ENCODE measurements at regions not wholly inside any gene's neighbourhood (a gene's known extent, or its start where the extent isn't known, plus 50 kb on each side); places are given as distances from the start of the nearest gene placed in this dataset.

DNA sequence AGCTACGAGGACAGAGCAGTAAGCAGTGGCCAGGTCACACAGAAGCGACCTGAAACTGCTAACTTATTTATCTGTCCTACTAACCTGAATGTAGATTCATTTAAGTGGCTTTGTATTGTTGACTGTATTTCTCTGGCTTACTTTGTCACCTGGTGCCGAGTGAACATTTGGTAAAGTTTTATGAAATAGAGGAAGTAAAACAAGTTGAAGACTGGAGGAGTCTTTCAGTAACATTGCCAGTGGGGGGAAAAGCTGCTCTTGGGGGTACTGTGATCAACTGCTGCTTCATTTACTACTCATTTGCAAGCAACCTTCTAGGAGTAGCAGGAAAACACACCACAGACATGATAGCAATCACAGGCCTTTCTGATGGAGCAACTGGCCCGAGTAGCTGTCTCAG lies 615.0 kb downstream of the FGF9 start:
- Mint-ChIP-seq H3K27me3 (ENCODE audit: low read depth) (no peaks in the 10 kb centered on the region), H3K4me3 (no peak overlapping the region), H3K4me1 (no peaks in the 10 kb centered on the region), H3K9me3 (no peaks in the 10 kb centered on the region), H3K36me3 (ENCODE audit: low read depth) (no peaks in the 10 kb centered on the region), H3K27ac (ENCODE audit: unreplicated experiment) (no peak overlapping the region)
- DNase-seq (ENCODE audit: low read depth, low spot score): no peak
- TF ChIP-seq, protein P1, sequence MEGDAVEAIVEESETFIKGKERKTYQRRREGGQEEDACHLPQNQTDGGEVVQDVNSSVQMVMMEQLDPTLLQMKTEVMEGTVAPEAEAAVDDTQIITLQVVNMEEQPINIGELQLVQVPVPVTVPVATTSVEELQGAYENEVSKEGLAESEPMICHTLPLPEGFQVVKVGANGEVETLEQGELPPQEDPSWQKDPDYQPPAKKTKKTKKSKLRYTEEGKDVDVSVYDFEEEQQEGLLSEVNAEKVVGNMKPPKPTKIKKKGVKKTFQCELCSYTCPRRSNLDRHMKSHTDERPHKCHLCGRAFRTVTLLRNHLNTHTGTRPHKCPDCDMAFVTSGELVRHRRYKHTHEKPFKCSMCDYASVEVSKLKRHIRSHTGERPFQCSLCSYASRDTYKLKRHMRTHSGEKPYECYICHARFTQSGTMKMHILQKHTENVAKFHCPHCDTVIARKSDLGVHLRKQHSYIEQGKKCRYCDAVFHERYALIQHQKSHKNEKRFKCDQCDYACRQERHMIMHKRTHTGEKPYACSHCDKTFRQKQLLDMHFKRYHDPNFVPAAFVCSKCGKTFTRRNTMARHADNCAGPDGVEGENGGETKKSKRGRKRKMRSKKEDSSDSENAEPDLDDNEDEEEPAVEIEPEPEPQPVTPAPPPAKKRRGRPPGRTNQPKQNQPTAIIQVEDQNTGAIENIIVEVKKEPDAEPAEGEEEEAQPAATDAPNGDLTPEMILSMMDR (conservative IDR thresholded peaks at IDR 0.05): no peak

DNA sequence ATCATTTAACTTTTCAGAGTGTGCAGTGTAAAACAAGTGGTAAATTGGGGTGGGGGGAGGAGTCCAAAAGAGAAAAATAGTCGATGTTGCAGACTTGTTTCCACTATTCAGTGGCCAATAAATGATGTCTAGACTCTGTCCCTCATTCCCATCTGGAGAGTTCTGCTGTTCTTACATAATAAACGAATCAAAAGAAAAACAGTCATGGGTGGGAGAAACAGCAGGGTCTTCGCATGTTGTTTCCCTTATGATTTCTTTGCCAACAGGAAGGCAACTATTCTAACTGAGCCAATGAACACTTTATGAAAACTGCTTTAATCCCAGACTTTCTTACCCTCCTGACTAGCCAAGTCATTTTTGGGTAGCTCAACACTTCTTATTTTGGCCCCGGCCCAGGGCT lies 615.5 kb downstream of the FGF9 start:
- Mint-ChIP-seq H3K36me3 (ENCODE audit: low read depth) (no peaks in the 10 kb centered on the region), H3K4me3 (no peak overlapping the region), H3K27me3 (ENCODE audit: low read depth) (no peaks in the 10 kb centered on the region), H3K4me1 (no peaks in the 10 kb centered on the region), H3K9me3 (no peaks in the 10 kb centered on the region), H3K27ac (ENCODE audit: unreplicated experiment) (no peak overlapping the region)
- no peak for DNase-seq (ENCODE audit: low read depth, low spot score)
- TF ChIP-seq, protein P1 (conservative IDR thresholded peaks at IDR 0.05): no peak

DNA sequence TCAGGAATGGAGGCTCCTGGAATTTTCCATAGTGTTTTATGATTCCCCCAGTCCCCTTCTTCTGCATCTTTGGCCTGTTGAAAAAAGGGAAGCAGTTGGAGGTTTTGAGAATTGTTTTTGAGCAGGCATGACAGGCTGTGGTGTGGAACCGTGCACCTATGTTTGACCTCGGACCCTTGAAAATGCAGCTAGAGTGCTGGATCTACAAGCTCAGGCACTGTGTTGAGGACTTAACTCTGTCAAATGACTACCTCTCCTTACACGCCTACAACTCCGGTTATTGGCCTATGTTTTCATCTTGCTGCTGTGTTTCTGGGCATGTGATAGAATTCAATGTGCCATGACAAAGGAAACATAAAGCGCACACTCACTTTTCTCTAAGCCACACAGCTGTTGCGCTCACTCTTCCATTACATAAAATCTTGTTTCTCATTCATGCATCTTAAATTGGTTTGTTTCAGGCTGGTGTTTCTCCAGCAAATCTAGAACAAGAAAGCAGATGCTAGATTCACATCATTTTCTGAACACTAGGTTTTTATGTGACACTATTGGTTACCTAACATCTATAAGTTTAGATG lies 616.6 kb downstream of the FGF9 start:
- Mint-ChIP-seq H3K9me3 (no peaks in the 10 kb centered on the region), H3K36me3 (ENCODE audit: low read depth) (no peaks in the 10 kb centered on the region), H3K4me1 (no peaks in the 10 kb centered on the region), H3K27me3 (ENCODE audit: low read depth) (no peaks in the 10 kb centered on the region), H3K27ac (ENCODE audit: unreplicated experiment) (no peak overlapping the region), H3K4me3 (no peak overlapping the region)
- TF ChIP-seq, protein P1 (conservative IDR thresholded peaks at IDR 0.05): no peak
- no peak for DNase-seq (ENCODE audit: low read depth, low spot score)

DNA sequence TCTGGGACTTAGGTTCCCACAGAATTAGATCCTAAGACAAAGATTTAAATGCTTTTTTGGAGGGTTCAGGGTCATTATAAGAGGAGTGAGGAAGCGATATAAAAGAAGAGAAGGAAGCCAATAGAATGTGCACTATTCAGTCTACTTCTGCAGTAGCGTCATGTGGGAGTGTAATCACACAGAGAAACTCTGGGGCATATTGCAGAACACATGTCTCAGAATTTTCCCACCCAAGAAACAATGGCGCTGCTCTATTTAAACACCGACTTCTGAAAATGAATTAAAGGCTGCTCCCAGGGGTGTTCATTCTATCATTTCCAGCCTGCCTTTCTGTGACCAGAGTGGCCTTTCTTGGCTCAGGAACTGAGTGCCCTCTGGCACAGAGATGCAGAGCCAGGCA lies 617.6 kb downstream of the FGF9 start:
- H3K36me3 Mint-ChIP-seq (ENCODE audit: low read depth): no peaks in the 10 kb centered on the region
- TF ChIP-seq, protein P1 (conservative IDR thresholded peaks at IDR 0.05): no peak
- no peak for DNase-seq (ENCODE audit: low read depth, low spot score)
- H3K9me3 Mint-ChIP-seq: no peaks in the 10 kb centered on the region
- H3K27ac Mint-ChIP-seq (ENCODE audit: unreplicated experiment): no peak overlapping the region
- no peaks in the 10 kb centered on the region for H3K4me1 Mint-ChIP-seq
- no peaks in the 10 kb centered on the region for H3K27me3 Mint-ChIP-seq (ENCODE audit: low read depth)
- no peak overlapping the region for H3K4me3 Mint-ChIP-seq

DNA sequence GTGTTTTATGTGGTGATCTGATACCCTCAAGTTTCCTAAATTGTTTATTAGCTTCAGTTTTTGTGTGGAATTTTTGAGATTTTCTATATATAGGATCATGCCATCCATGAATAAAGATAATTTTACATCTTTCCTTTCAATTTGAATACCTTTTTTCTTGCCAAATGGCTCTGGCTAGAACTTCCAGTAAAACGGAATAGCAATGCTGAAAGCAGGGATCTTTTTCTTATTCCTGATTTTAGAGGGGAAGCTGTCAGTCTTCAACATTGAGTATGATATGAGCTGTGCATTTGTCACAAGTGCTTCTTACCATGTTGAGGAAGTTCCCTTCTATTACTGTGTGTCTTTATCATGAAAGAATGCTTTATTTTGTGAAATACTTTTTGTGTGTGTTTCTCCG lies 618.8 kb downstream of the FGF9 start:
- H3K27ac Mint-ChIP-seq (ENCODE audit: unreplicated experiment): no peak overlapping the region
- no peaks in the 10 kb centered on the region for H3K36me3 Mint-ChIP-seq (ENCODE audit: low read depth)
- no peaks in the 10 kb centered on the region for H3K9me3 Mint-ChIP-seq
- no peaks in the 10 kb centered on the region for H3K27me3 Mint-ChIP-seq (ENCODE audit: low read depth)
- no peaks in the 10 kb centered on the region for H3K4me1 Mint-ChIP-seq
- H3K4me3 Mint-ChIP-seq: no peak overlapping the region
- TF ChIP-seq, protein P1 (conservative IDR thresholded peaks at IDR 0.05): no peak
- no peak for DNase-seq (ENCODE audit: low read depth, low spot score)

DNA sequence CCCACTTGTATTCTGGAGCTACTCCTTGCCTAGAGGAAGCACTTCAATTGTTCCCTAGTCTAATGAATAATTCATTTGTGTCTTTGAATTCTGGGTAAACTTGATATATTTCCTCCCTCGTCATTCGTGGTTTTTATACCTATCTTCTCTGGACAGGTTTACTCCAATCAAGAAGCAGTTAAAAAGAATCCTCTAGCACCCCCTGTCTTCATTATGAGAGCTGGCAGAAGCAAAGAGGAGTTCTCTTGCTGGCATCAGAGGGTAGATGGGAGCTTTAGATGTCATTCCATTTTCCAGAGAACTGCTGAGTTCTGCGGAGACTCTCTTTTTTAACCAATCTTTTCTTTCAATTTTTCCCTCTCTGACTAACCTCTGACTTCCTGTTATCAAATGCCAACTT lies 627.7 kb downstream of the FGF9 start:
- no peak overlapping the region for H3K4me3 Mint-ChIP-seq

More for the DNA sequence above, 627.7 kb downstream of the FGF9 start:
- Mint-ChIP-seq H3K27ac (ENCODE audit: unreplicated experiment) (no peak overlapping the region), H3K27me3 (ENCODE audit: low read depth) (no peaks in the 10 kb centered on the region), H3K36me3 (ENCODE audit: low read depth) (peaks cover 14% of the 10 kb centered on the region), H3K9me3 (peaks cover 20% of the 10 kb centered on the region), H3K4me1 (no peaks in the 10 kb centered on the region)
- no peak for DNase-seq (ENCODE audit: low read depth, low spot score)
- TF ChIP-seq, protein P1 (conservative IDR thresholded peaks at IDR 0.05): no peak
